GM21576 (cell line): ENCODE measurements at regions not wholly inside any gene's neighbourhood (a gene's known extent, or its start where the extent isn't known, plus 50 kb on each side); places are given as distances from the start of the nearest gene placed in this dataset.
A peak's percentile ranks its signal among the peaks of the same experiment; 100 is the strongest.

Experiments
- ATAC-seq: cut with Tn5 transposase; IDR thresholded peaks from one replicate; pipeline ENCODE4 v1.9.1; 2021; ENCODE audit warnings: mild to moderate bottlenecking, moderate library complexity; ENCODE audit not compliant: unreplicated experiment

GRCh38 chr7:118563311-118563710, 338.8 kb downstream of the ANKRD7 start:
- ATAC-seq: no peak

GRCh38 chr7:118572604-118573003, 348.1 kb downstream of the ANKRD7 start:
- no peak for ATAC-seq

- ATAC-seq: no peak
Observed at GRCh38 chr7:118573085-118573484, 348.6 kb downstream of the ANKRD7 start.

- no peak for ATAC-seq
Observed at GRCh38 chr7:118575393-118575948, 351.0 kb downstream of the ANKRD7 start.

- no peak for ATAC-seq
Observed at GRCh38 chr7:118580743-118581382, 356.4 kb downstream of the ANKRD7 start.

- ATAC-seq: no peak
Observed at GRCh38 chr7:118583641-118584040, 359.1 kb downstream of the ANKRD7 start.

- no peak for ATAC-seq
Observed at GRCh38 chr7:118586248-118586647, 361.7 kb downstream of the ANKRD7 start.

GRCh38 chr7:118590107-118590506, 365.6 kb downstream of the ANKRD7 start:
- ATAC-seq: peak; percentile 80

GRCh38 chr7:118602090-118602489, 377.6 kb downstream of the ANKRD7 start:
- ATAC-seq: no peak

- no peak for ATAC-seq
Observed at GRCh38 chr7:118606602-118607001, 382.1 kb downstream of the ANKRD7 start.

- ATAC-seq: no peak
Observed at GRCh38 chr7:118609207-118609606, 384.7 kb downstream of the ANKRD7 start.

GRCh38 chr7:118615681-118616080, 391.2 kb downstream of the ANKRD7 start:
- ATAC-seq: no peak

- ATAC-seq: no peak
Observed at GRCh38 chr7:118621810-118622360, 397.4 kb downstream of the ANKRD7 start.

GRCh38 chr7:118626739-118627138, 402.2 kb downstream of the ANKRD7 start:
- no peak for ATAC-seq

- no peak for ATAC-seq
Observed at GRCh38 chr7:118627467-118627866, 403.0 kb downstream of the ANKRD7 start.

- no peak for ATAC-seq
Observed at GRCh38 chr7:118629898-118630438, 405.5 kb downstream of the ANKRD7 start.

- ATAC-seq: no peak
Observed at GRCh38 chr7:118642396-118642795, 417.9 kb downstream of the ANKRD7 start.

GRCh38 chr7:118644346-118644745, 419.8 kb downstream of the ANKRD7 start:
- no peak for ATAC-seq

- ATAC-seq: no peak
Observed at GRCh38 chr7:118648002-118648401, 423.5 kb downstream of the ANKRD7 start.

- ATAC-seq: peak; percentile 89
Observed at GRCh38 chr7:118657391-118658005, 433.0 kb downstream of the ANKRD7 start.

- ATAC-seq: no peak
Observed at GRCh38 chr7:118662266-118662665, 437.8 kb downstream of the ANKRD7 start.

GRCh38 chr7:118664498-118664897, 440.0 kb downstream of the ANKRD7 start:
- ATAC-seq: no peak
